ENCODE measurements at regions not wholly inside any gene's neighbourhood (a gene's known extent, or its start where the extent isn't known, plus 50 kb on each side); places are given as distances from the start of the nearest gene placed in this dataset.
"Not testable (repeated sequence)": the region's sequence is repeated elsewhere in the genome, so short reads cannot be mapped to it uniquely, and the experiment has no call there.

DNA sequence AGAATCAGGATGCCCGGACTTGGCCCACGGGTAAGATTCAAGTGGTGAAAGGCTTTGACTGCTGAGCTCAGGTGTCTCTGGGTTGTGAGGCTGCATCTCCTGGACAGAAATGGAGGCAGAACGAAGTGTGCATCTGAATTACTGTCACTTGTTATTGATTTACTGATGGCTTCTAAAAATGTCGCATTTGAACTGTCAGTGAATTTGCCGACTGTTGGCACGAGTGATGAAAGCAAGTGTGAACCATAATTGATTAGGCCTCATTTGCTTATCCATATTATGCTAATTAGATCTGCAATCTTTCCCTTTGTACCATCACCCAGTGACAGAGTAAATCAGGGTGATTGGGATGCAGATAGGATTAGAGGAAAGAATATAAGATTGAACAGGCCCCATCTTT, 252.4 kb downstream of the NUF2 start:
- no peak for DNase-seq (ENCODE audit: low read depth)

DNA sequence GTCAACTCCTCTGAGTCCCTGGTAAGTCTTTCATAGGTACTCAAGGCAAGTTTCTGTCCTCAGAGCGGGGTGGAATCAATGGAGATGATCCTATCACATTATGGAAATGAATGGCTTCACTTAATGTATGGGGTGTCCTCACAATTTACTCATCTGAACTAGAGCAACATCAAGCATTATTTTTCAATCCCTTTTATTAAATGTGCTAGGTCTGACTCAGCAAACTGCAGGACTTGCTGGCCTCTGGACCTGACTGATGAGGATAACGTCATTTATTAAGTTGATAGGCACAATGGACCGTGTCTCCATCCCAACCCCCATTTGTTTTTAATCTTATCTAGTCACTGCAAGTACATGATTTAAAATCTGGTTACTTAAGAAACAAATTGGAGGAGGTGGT, 259.2 kb downstream of the NUF2 start:
- DNase-seq (ENCODE audit: low read depth) = no peak

- no peak for DNase-seq (ENCODE audit: low read depth)
Measured at GRCh38 chr1:163583661-163584181, 262.0 kb downstream of the NUF2 start.

GRCh38 chr1:163585796-163586195, 264.0 kb downstream of the NUF2 start:
- no peak for DNase-seq (ENCODE audit: low read depth)

- no peak for DNase-seq (ENCODE audit: low read depth)
Measured at GRCh38 chr1:163588796-163589195, 267.0 kb downstream of the NUF2 start.

- no peak for DNase-seq (ENCODE audit: low read depth)
Measured at GRCh38 chr1:163589735-163590134, 268.0 kb downstream of the NUF2 start.

- not testable (repeated sequence) for DNase-seq (ENCODE audit: low read depth)
Measured at GRCh38 chr1:163591131-163591530, 269.4 kb downstream of the NUF2 start.

DNA sequence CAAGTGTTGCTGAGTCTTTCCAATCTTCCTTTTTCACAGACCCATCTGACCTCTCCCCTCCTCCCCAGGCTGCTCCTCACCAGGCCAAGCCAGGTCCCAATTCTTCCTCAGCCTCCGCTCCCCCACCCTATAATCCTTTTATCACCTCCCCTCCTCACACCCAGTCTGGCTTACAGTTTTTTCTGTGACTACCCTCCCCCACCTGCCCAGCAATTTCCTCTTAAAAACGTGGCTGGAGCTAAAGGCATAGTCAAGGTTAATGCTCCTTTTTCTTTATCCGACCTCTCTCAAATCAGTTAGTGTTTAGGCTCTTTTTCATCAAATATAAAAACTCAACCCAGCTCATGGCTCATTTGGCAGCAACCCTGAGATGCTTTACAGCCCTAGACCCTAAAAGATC, 270.9 kb downstream of the NUF2 start:
- DNase-seq (ENCODE audit: low read depth) = not testable (repeated sequence)

DNA sequence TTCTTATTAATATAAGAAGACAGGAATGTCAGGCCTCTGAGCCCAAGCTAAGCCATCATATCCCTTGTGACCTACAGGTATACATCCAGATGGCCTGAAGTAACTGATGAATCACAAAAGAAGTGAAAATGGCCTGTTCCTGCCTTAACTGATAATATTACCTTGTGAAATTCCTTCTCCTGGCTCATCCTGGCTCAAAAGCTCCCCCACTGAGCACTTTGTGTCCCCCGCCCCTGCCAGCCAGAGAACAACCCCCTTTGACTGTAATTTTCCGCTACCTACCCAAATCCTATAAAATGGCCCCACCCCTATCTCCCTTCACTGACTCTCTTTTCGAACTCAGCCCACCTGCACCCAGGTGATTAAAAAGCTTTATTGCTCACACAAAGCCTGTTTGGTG, 274.4 kb downstream of the NUF2 start:
- not testable (repeated sequence) for DNase-seq (ENCODE audit: low read depth)

DNA sequence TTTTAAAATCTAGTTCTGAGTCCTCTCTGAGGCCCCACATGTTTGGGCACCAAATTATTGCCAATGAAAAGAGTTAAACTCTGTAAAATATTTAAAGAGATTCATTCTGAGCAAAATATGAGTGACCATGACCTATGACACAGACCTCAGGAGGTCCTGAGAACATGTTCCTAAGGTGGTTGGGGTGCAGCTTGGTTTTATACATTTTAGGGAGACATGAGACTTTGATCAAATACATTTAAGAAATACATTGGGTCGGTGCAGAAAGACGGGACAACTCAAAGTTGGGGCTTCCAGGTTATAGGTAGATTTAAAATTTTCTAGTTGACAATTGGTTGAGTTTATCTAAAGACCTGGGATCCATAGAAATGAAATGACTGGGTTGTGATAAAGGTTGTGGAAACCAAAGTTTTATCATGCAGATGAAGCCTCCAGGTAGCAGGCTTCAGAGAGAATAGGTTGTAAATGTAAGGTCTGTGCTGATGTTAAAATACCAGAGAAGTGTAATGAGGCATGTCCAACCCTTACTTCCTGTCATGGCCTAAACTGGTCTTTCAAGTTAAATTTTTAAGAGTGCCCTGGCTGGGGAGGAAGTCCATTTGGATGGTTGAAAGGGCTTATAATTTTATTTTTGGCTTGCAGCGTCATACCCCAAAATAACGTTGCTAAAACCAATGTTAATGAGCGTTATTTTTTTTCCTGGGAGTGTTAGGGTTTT, 274.9 kb downstream of the NUF2 start:
- DNase-seq (ENCODE audit: low read depth) = no peak

DNA sequence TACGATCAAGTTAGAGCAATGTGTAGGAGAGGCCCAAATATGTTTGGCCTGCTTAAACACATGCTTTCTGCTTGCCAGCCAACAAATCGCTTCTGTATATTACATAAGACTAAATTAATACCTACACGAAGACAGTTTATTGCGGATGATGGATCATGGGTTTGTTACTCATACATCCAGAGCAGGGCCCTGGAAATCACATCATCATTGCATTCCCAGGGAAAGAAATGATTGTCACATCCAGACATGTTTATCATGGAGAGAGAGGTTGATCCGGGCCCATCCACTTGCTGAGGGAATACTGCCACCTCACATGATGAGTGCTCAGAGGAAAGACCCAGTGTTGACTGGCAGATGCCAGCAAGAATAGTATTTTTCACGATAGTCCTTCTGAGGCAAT, 282.6 kb downstream of the NUF2 start:
- no peak for DNase-seq (ENCODE audit: low read depth)

- no peak for DNase-seq (ENCODE audit: low read depth)
Measured at GRCh38 chr1:163604896-163605295, 283.1 kb downstream of the NUF2 start.

- DNase-seq (ENCODE audit: low read depth) = no peak
Measured at GRCh38 chr1:163608979-163609378, 287.2 kb downstream of the NUF2 start.

DNA sequence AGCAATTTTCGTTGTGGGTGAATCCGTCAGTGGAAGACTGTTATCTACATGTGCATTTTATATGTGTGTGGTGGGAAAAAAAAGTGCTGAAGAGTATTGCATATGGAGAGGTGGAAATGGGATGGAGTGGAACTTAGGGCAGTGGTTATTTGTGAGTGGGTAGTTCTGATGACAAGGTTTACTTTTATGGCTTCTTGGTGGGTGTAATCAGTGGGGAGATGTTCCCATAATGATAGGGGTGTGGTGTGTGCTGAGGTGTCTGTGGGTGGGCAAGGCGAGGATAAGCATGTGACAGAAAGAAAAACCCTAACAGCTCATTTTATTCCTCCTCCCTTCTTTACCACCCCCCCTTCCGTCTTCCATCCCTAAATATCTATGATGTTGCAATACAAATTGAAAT, 288.1 kb downstream of the NUF2 start:
- DNase-seq (ENCODE audit: low read depth) = no peak

GRCh38 chr1:163610486-163610885, 288.7 kb downstream of the NUF2 start:
- DNase-seq (ENCODE audit: low read depth) = no peak

GRCh38 chr1:163614361-163614760, 292.6 kb downstream of the NUF2 start:
- no peak for DNase-seq (ENCODE audit: low read depth)

- DNase-seq (ENCODE audit: low read depth) = no peak
Measured at GRCh38 chr1:163628034-163628773, 306.4 kb downstream of the NUF2 start.

- DNase-seq (ENCODE audit: low read depth) = no peak
Measured at GRCh38 chr1:163632269-163632668, 310.5 kb downstream of the NUF2 start.

DNA sequence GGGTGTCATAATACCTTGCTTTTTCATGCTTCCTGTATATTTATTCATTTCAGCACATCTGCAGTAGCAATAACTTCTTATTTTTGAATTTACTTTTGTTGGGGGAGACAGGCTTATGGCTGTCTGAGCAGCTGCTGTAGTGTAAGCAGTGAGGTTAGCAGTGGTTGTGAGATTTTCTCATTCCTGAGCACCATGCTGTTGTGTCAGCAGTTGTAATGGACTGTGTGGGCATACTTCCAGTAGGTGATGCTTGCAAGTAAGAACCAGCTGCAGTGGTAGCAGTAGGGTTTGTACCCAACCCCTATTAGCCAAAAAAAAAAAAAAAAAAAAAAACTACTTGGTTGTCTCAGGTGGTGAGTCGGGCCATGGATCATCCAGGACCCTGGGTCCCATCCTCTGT, 311.6 kb downstream of the NUF2 start:
- DNase-seq (ENCODE audit: low read depth) = no peak

DNA sequence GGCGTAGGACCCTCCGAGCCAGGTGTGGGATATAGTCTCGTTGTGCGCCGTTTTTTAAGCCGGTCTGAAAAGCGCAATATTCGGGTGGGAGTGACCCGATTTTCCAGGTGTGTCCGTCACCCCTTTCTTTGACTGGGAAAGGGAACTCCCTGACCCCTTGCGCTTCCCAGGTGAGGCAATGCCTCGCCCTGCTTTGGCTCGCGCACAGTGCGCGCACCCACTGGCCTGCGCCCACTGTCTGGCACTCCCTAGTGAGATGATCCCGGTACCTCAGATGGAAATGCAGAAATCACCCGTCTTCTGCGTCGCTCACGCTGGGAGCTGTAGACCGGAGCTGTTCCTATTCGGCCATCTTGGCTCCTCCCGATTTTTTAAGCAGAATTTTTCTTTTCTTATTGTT, 323.9 kb downstream of the NUF2 start:
- DNase-seq (ENCODE audit: low read depth) = not testable (repeated sequence)

DNA sequence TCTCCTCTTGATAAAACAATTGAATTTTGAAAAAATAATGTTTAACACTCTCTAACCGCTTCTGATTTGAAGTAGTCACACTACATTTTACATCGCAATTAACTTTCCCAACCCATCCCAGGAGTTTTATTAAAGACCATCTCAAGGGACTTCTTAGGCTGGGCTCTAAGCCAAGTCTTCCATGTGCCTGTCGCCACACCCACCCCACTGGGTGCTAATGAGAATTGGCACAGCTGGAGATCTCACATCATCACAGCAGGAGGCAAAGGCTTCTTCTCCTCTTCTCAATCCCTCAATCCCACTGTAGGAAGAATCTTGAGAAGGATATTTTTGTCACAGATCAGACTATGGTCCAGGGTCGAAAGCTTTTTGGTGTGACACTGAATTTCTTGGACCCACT, 328.9 kb downstream of the NUF2 start:
- DNase-seq (ENCODE audit: low read depth) = no peak

- DNase-seq (ENCODE audit: low read depth) = no peak
Measured at GRCh38 chr1:163652441-163652840, 330.7 kb downstream of the NUF2 start.

GRCh38 chr1:163655565-163655964, 333.8 kb downstream of the NUF2 start:
- DNase-seq (ENCODE audit: low read depth) = peak; percentile 32
